ENCODE measurements at regions not wholly inside any gene's neighbourhood (a gene's known extent, or its start where the extent isn't known, plus 50 kb on each side); places are given as distances from the start of the nearest gene placed in this dataset.

GRCh38 chr2:19844750-19845149, 57.0 kb downstream of the TTC32 start:
- no peaks in the 10 kb centered on the region for H3F3A ChIP-seq (ENCODE audit: control insufficient read depth, insufficient read depth)
- H3K4me2 ChIP-seq (ENCODE audit: low read length) = no peak overlapping the region
- H4K20me1 ChIP-seq (ENCODE audit: control insufficient read depth, insufficient read depth, low read depth, low read length) = no peaks in the 10 kb centered on the region
- no peaks in the 10 kb centered on the region for H3K9me3 ChIP-seq (ENCODE audit: control insufficient read depth, insufficient read depth, low read length)
- H3K27ac ChIP-seq (ENCODE audit: low read depth, low read length) = no peak overlapping the region
- no peaks in the 10 kb centered on the region for H3K79me2 ChIP-seq (ENCODE audit: control insufficient read depth, low read length)
- no peak overlapping the region for H3K4me3 ChIP-seq (ENCODE audit: low read length)
- TF ChIP-seq EZH2phosphoT487 (IDR thresholded peaks at IDR 0.05; ENCODE audit: borderline replicate concordance, low read length) = no peak
- no peak for TF ChIP-seq CTCF (IDR thresholded peaks at IDR 0.05; ENCODE audit: low read depth, low read length, poor library complexity, severe bottlenecking)
- no peaks in the 10 kb centered on the region for H3K4me1 ChIP-seq (ENCODE audit: control insufficient read depth, low read length)
- no peaks in the 10 kb centered on the region for H3K36me3 ChIP-seq (ENCODE audit: control insufficient read depth, low read length)
- no peaks in the 10 kb centered on the region for H3K9me2 ChIP-seq (replicated peaks; ENCODE audit: control insufficient read depth, low read length)
- no peaks in the 10 kb centered on the region for H3K27me3 ChIP-seq (ENCODE audit: control insufficient read depth, low read length)

- Histone ChIP-seq H3K79me2 (ENCODE audit: control insufficient read depth, low read length) (no peaks in the 10 kb centered on the region), H4K20me1 (ENCODE audit: control insufficient read depth, insufficient read depth, low read depth, low read length) (no peaks in the 10 kb centered on the region), H3K27ac (ENCODE audit: low read depth, low read length) (no peak overlapping the region), H3K4me1 (ENCODE audit: control insufficient read depth, low read length) (no peaks in the 10 kb centered on the region), H3K9me2 (replicated peaks; ENCODE audit: control insufficient read depth, low read length) (no peaks in the 10 kb centered on the region), H3K36me3 (ENCODE audit: control insufficient read depth, low read length) (no peaks in the 10 kb centered on the region), H3K4me3 (ENCODE audit: low read length) (no peak overlapping the region), H3K4me2 (ENCODE audit: low read length) (no peak overlapping the region), H3F3A (ENCODE audit: control insufficient read depth, insufficient read depth) (no peaks in the 10 kb centered on the region), H3K9me3 (ENCODE audit: control insufficient read depth, insufficient read depth, low read length) (no peaks in the 10 kb centered on the region), H3K27me3 (ENCODE audit: control insufficient read depth, low read length) (no peaks in the 10 kb centered on the region)
- TF ChIP-seq CTCF (IDR thresholded peaks at IDR 0.05; ENCODE audit: low read depth, low read length, poor library complexity, severe bottlenecking) (no peak), EZH2phosphoT487 (IDR thresholded peaks at IDR 0.05; ENCODE audit: borderline replicate concordance, low read length) (no peak)
These were observed 57.7 kb downstream of the TTC32 start for GRCh38 chr2:19843992-19844515.

GRCh38 chr2:19841918-19842693, 59.7 kb downstream of the TTC32 start:
- Histone ChIP-seq H4K20me1 (ENCODE audit: control insufficient read depth, insufficient read depth, low read depth, low read length) (no peaks in the 10 kb centered on the region), H3K27ac (ENCODE audit: low read depth, low read length) (no peak overlapping the region), H3K27me3 (ENCODE audit: control insufficient read depth, low read length) (no peaks in the 10 kb centered on the region), H3K4me1 (ENCODE audit: control insufficient read depth, low read length) (no peaks in the 10 kb centered on the region), H3F3A (ENCODE audit: control insufficient read depth, insufficient read depth) (no peaks in the 10 kb centered on the region), H3K36me3 (ENCODE audit: control insufficient read depth, low read length) (no peaks in the 10 kb centered on the region), H3K9me3 (ENCODE audit: control insufficient read depth, insufficient read depth, low read length) (no peaks in the 10 kb centered on the region), H3K4me3 (ENCODE audit: low read length) (no peak overlapping the region), H3K4me2 (ENCODE audit: low read length) (no peak overlapping the region), H3K9me2 (replicated peaks; ENCODE audit: control insufficient read depth, low read length) (no peaks in the 10 kb centered on the region), H3K79me2 (ENCODE audit: control insufficient read depth, low read length) (no peaks in the 10 kb centered on the region)
- TF ChIP-seq EZH2phosphoT487 (IDR thresholded peaks at IDR 0.05; ENCODE audit: borderline replicate concordance, low read length) (no peak), CTCF (IDR thresholded peaks at IDR 0.05; ENCODE audit: low read depth, low read length, poor library complexity, severe bottlenecking) (no peak)

Data from DOHH2 (cell line).